ENCODE measurements at regions not wholly inside any gene's neighbourhood (a gene's known extent, or its start where the extent isn't known, plus 50 kb on each side); places are given as distances from the start of the nearest gene placed in this dataset.

- DNase-seq = no peak
Measured at GRCh38 chr6:54060286-54060685, 51.0 kb upstream of the MLIP start.
